ENCODE measurements at regions not wholly inside any gene's neighbourhood (a gene's known extent, or its start where the extent isn't known, plus 50 kb on each side); places are given as distances from the start of the nearest gene placed in this dataset.

GRCh38 chr11:80722629-80723028 lies 1281.8 kb upstream of the TENM4 start:
- intact Hi-C loops (cut with DNase I) = no loop called here
- Histone ChIP-seq H3K36me3 (replicated peaks in 1 of 2) (no peaks in the 10 kb centered on the region), H3K27me3 (no peaks in the 10 kb centered on the region), H3K27ac (no peak overlapping the region), H3K4me1 (replicated peaks in 1 of 2) (no peaks in the 10 kb centered on the region), H3K9me3 (replicated peaks in 1 of 3) (no peaks in the 10 kb centered on the region), H3K4me3 (no peak overlapping the region)
- TF ChIP-seq POLR2A (IDR thresholded peaks at IDR 0.05) (no peak), CTCF (IDR thresholded peaks at IDR 0.05) (no peak)
- DNase-seq = no peak
- WGBS, 4 donors = 74 to 88% (median 79%) methylated on average over 1 of the region's 1 CpG

DNA sequence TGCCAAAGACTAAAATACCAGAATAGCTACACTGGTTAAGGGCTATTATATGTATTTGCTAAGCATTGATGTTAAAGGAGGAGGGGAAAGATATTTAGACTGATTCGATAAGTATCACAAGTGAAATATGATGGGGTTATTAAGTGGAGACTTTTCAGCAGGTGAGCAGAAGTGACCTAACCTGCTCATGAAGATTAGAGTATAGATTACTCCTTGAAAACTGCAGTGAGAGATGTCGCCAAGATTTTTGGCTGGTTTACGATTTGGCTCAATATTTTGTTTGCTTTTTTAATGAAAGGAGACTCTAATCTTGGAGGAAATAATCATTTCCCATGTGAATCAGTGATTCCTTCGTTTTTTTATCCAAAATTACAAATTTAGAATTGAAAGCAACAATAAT lies 1279.5 kb upstream of the TENM4 start:
- TF ChIP-seq CTCF (IDR thresholded peaks at IDR 0.05) = no peak
- TF ChIP-seq POLR2A (IDR thresholded peaks at IDR 0.05) = no peak
- intact Hi-C loops (cut with DNase I) = no loop called here
- no peak overlapping the region for H3K4me3 ChIP-seq
- 73 to 82% (median 79%) methylated on average over 4 of the region's 4 CpGs for WGBS, 4 donors
- H3K4me1 ChIP-seq (replicated peaks in 1 of 2) = no peaks in the 10 kb centered on the region
- H3K27ac ChIP-seq = no peak overlapping the region
- no peak for DNase-seq
- H3K27me3 ChIP-seq = no peaks in the 10 kb centered on the region
- no peaks in the 10 kb centered on the region for H3K9me3 ChIP-seq (replicated peaks in 1 of 3)
- H3K36me3 ChIP-seq (replicated peaks in 1 of 2) = no peaks in the 10 kb centered on the region

DNA sequence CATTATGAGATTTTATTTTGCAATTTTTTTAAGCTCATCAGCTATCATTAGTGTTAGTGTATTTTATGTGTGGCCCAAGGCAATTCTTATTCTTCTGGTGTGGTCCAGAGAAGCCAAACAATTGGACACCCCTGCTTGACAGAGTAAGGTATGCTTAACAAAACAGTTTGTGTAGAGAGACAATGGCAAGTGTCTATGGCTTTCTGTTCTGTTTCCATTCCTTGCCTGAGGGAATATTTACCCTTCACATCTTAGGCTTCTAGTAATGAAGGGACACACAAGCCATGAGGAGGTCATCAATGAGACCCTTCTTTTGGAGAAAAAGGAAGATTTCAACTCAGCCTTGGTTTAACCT lies 1278.4 kb upstream of the TENM4 start:
- Histone ChIP-seq H3K9me3 (replicated peaks in 1 of 3) (no peaks in the 10 kb centered on the region), H3K27me3 (no peaks in the 10 kb centered on the region), H3K4me3 (no peak overlapping the region), H3K27ac (no peak overlapping the region), H3K4me1 (replicated peaks in 1 of 2) (no peaks in the 10 kb centered on the region), H3K36me3 (replicated peaks in 1 of 2) (no peaks in the 10 kb centered on the region)
- DNase-seq = no peak
- intact Hi-C loops (cut with DNase I) = no loop called here
- TF ChIP-seq POLR2A (IDR thresholded peaks at IDR 0.05) = no peak

DNA sequence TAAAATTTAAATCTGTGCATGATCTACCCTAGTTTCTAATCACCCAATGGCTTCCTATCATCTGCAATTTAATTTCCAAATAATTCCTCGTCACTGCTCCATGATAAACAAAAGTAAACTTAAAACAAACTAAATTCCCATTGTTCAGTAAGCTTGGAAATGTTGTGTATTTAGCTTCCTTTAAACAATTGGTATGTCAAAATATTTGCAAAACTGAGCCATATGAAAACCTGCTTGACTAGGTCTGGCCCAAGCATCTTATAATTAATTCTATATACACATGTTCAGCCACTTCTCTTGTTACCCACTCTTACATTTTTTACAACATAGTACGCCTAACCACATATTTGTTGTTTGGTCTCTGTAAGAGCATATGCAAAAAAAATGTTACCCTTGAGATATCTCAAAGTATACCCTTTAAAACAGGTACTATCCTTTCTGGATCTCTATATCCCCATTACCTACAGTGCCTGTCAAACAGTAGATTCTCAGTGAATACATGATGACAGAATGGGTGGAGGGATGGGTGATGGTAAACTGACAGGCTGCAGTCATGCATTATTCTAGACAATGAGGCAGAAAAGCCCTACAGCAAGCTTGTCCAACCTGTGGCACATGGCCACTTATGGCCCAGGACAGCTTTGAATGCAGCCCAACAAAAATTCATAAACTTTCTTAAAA lies 1277.9 kb upstream of the TENM4 start:
- TF ChIP-seq CTCF (IDR thresholded peaks at IDR 0.05) = no peak
- no peak for TF ChIP-seq POLR2A (IDR thresholded peaks at IDR 0.05)
- Histone ChIP-seq H3K27ac (no peak overlapping the region), H3K4me1 (replicated peaks in 1 of 2) (no peaks in the 10 kb centered on the region), H3K36me3 (replicated peaks in 1 of 2) (no peaks in the 10 kb centered on the region), H3K4me3 (no peak overlapping the region), H3K27me3 (no peaks in the 10 kb centered on the region), H3K9me3 (replicated peaks in 1 of 3) (no peaks in the 10 kb centered on the region)
- 85 to 91% (median 89%) methylated on average over 2 of the region's 2 CpGs for WGBS, 4 donors
- intact Hi-C loops (cut with DNase I) = no loop called here
- no peak for DNase-seq

- Histone ChIP-seq H3K4me1 (replicated peaks in 1 of 2) (no peaks in the 10 kb centered on the region), H3K4me3 (no peak overlapping the region), H3K27ac (no peak overlapping the region), H3K36me3 (replicated peaks in 1 of 2) (no peaks in the 10 kb centered on the region), H3K27me3 (no peaks in the 10 kb centered on the region), H3K9me3 (replicated peaks in 1 of 3) (no peaks in the 10 kb centered on the region)
- WGBS, 4 donors = 31 to 54% (median 49%) methylated on average over 2 of the region's 2 CpGs
- no peak for DNase-seq
- intact Hi-C loops (cut with DNase I) = no loop called here
- no peak for TF ChIP-seq CTCF (IDR thresholded peaks at IDR 0.05)
- no peak for TF ChIP-seq POLR2A (IDR thresholded peaks at IDR 0.05)
Measured at GRCh38 chr11:80702264-80702663, 1261.4 kb upstream of the TENM4 start.

Data from adrenal gland (tissue), 9 donors.